ENCODE measurements at regions not wholly inside any gene's neighbourhood (a gene's known extent, or its start where the extent isn't known, plus 50 kb on each side); places are given as distances from the start of the nearest gene placed in this dataset.

GRCh38 chr2:22301228-22301627 lies 1083.8 kb upstream of the KLHL29 start:
- Histone ChIP-seq H3K36me3 (no peaks in the 10 kb centered on the region), H3K27me3 (no peaks in the 10 kb centered on the region), H3K4me1 (no peaks in the 10 kb centered on the region), H3K4me3 (no peak overlapping the region), H3K27ac (no peak overlapping the region), H3K9me3 (no peaks in the 10 kb centered on the region)
- TF ChIP-seq POLR2A (IDR thresholded peaks at IDR 0.05), result no peak
- DNase-seq (ENCODE audit: extremely low spot score in 2 of 2), result no peak
- intact Hi-C loops (cut with DNase I), result no loop called here

GRCh38 chr2:22326250-22326649 lies 1058.7 kb upstream of the KLHL29 start:
- no peak overlapping the region for H3K27ac ChIP-seq
- intact Hi-C loops (cut with DNase I), result no loop called here
- H3K27me3 ChIP-seq, result no peaks in the 10 kb centered on the region
- H3K4me1 ChIP-seq, result peaks cover 7% of the 10 kb centered on the region
- DNase-seq (ENCODE audit: extremely low spot score in 2 of 2), result no peak
- H3K9me3 ChIP-seq, result no peaks in the 10 kb centered on the region
- no peak overlapping the region for H3K4me3 ChIP-seq
- no peak for TF ChIP-seq POLR2A (IDR thresholded peaks at IDR 0.05)
- no peak for TF ChIP-seq CTCF (IDR thresholded peaks at IDR 0.05)
- TF ChIP-seq POLR2AphosphoS5 (IDR thresholded peaks at IDR 0.05; ENCODE audit: insufficient read depth in 1 of 2, low read depth in 1 of 2), result no peak
- H3K36me3 ChIP-seq, result no peaks in the 10 kb centered on the region

DNA sequence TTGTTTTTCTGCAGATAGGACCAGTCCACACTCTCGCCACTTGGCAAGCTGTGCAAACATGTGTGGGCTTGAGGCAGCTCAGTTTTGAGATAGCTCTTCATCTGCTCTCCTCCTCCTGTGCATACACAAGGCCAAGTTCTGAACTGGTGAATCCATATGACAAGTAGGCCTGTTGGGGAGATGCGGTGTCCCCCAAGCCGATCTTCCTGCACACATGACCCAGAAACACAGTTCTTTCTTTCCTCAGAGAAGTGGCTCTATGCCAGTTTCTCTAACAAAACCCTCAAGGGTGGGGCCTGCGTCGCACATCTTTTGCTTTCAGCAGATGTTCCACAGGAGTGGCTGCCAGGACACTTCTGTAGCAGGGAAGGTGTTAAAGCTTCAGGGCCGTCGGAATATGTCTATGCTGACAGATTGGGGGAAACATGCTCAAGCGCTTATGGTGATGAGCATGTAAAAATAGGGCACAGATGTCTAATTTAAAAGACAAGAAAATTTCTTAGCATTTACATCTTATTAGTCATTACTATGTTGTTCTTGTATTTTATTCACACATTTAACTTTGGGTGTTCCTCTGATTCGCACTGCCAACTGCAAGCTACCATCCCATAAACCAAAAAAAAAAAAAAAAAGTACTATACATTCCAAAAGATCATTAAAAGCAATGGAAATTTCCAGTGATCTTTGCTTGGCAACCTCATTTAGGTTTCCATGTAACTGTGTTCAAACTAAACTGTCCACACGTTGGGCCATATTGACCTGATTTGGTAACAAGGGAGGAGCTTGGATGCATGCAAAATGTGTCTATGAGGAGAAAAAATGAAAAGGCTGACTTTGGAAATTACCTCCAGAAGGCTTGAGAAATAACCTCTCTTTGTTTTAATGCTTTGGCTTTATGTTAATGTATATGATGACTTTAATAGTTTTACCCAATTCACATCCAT lies 1055.5 kb upstream of the KLHL29 start:
- intact Hi-C loops (cut with DNase I), result no loop called here
- H3K9me3 ChIP-seq, result no peaks in the 10 kb centered on the region
- no peak overlapping the region for H3K27ac ChIP-seq
- TF ChIP-seq POLR2AphosphoS5 (IDR thresholded peaks at IDR 0.05; ENCODE audit: insufficient read depth in 1 of 2, low read depth in 1 of 2), result no peak
- no peak for TF ChIP-seq CTCF (IDR thresholded peaks at IDR 0.05)
- TF ChIP-seq POLR2A (IDR thresholded peaks at IDR 0.05), result no peak
- H3K36me3 ChIP-seq, result no peaks in the 10 kb centered on the region
- no peaks in the 10 kb centered on the region for H3K27me3 ChIP-seq
- H3K4me1 ChIP-seq, result peaks cover 7% of the 10 kb centered on the region
- no peak overlapping the region for H3K4me3 ChIP-seq
- DNase-seq (ENCODE audit: extremely low spot score in 2 of 2), result no peak

DNA sequence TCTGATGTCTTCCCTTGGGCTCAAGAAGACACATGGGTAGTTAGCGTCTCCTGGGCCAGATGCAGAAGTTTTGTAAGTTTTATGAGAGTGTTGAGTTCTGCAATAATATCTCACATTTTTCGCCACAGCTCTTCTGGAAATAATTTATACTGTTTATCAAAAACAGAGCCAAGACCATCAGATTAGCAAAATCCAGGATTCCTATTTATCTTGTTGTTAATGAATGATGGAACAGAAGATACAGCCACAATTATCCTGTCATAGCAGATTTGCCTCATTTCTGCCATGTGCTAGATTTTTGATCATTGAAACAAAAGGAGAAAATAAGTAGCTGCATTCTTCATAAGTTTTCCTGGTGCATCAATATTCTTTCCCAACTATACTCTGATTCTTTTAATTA lies 1048.6 kb upstream of the KLHL29 start:
- intact Hi-C loops (cut with DNase I), result no loop called here
- H3K4me1 ChIP-seq, result no peaks in the 10 kb centered on the region

DNA sequence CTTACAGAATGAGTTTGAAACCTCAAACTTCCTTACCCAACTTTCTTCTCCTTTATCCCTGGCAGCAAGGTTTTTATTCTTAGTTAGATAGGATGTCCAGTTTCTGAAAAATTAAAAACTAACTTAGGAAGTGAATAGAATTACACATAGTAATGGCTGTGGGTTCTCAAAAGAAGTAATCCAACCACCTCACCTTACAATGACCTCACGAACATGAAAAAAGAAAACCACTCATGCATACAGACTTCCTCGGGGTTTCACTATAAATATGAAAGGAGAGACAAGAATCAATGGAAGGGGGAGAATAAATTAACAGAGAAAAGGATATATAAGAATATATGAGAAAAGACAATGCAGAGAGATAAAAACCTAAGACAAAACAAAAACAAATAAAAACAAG lies 1044.3 kb upstream of the KLHL29 start:
- no peaks in the 10 kb centered on the region for H3K9me3 ChIP-seq
- no peak overlapping the region for H3K4me3 ChIP-seq
- DNase-seq (ENCODE audit: extremely low spot score in 2 of 2), result no peak
- H3K36me3 ChIP-seq, result no peaks in the 10 kb centered on the region
- H3K4me1 ChIP-seq, result no peaks in the 10 kb centered on the region
- intact Hi-C loops (cut with DNase I), result no loop called here
- H3K27ac ChIP-seq, result no peak overlapping the region
- no peak for TF ChIP-seq CTCF (IDR thresholded peaks at IDR 0.05)
- TF ChIP-seq POLR2A (IDR thresholded peaks at IDR 0.05), result no peak
- TF ChIP-seq POLR2AphosphoS5 (IDR thresholded peaks at IDR 0.05; ENCODE audit: insufficient read depth in 1 of 2, low read depth in 1 of 2), result no peak
- no peaks in the 10 kb centered on the region for H3K27me3 ChIP-seq

More for the DNA sequence above, 1048.6 kb upstream of the KLHL29 start:
- Histone ChIP-seq H3K4me3 (no peak overlapping the region), H3K27ac (no peak overlapping the region), H3K27me3 (no peaks in the 10 kb centered on the region), H3K36me3 (no peaks in the 10 kb centered on the region), H3K9me3 (no peaks in the 10 kb centered on the region)
- no peak for TF ChIP-seq POLR2AphosphoS5 (IDR thresholded peaks at IDR 0.05; ENCODE audit: insufficient read depth in 1 of 2, low read depth in 1 of 2)
- no peak for TF ChIP-seq POLR2A (IDR thresholded peaks at IDR 0.05)
- TF ChIP-seq CTCF (IDR thresholded peaks at IDR 0.05), result no peak
- DNase-seq (ENCODE audit: extremely low spot score in 2 of 2), result no peak

Data from vagina (tissue), 2 donors.